Fibroblast of lung (primary cell): ENCODE measurements at regions not wholly inside any gene's neighbourhood (a gene's known extent, or its start where the extent isn't known, plus 50 kb on each side); places are given as distances from the start of the nearest gene placed in this dataset.
"Not testable (repeated sequence)": the region's sequence is repeated elsewhere in the genome, so short reads cannot be mapped to it uniquely, and the experiment has no call there.

ENCODE experiments used
- DNase-seq, 2 donors: peaks; one replicate each; pipeline versions ENCODE4 v3.0.0 to v3.0.0-alpha.2; 2010; ENCODE audit warnings: low read depth in 2 of 2
- H2AFZ ChIP-seq: 2 replicates; pipeline ENCODE4 v1.5.1; 2012; ENCODE audit warnings: low read length, control low read depth, inconsistent platforms
- H3K27ac ChIP-seq: 2 replicates; pipeline ENCODE4 v1.5.1; 2011; ENCODE audit warnings: low read length, control low read depth; ENCODE audit not compliant: insufficient read depth
- H3K27me3 ChIP-seq: 2 replicates; pipeline ENCODE4 v1.5.1; 2011; ENCODE audit warnings: mild to moderate bottlenecking, low read length; ENCODE audit not compliant: control insufficient read depth, insufficient read depth
- H3K36me3 ChIP-seq: 2 replicates; pipeline ENCODE4 v1.5.1; 2011; ENCODE audit warnings: low read length; ENCODE audit not compliant: control insufficient read depth, insufficient read depth
- H3K4me1 ChIP-seq: 2 replicates; pipeline ENCODE4 v1.5.1; 2011; ENCODE audit warnings: low read length; ENCODE audit not compliant: control insufficient read depth, insufficient read depth; ENCODE audit errors: extremely low read depth
- H3K4me2 ChIP-seq: 2 replicates; pipeline ENCODE4 v1.5.1; 2011; ENCODE audit warnings: low read length, control low read depth; ENCODE audit not compliant: insufficient read depth; ENCODE audit errors: extremely low read depth
- H3K4me3 ChIP-seq, 4 experiments: fragments of 200-600 bp in 1 of 4; sonication (generic) in 1 of 4; replicated peaks in 1 of 4; 2 replicates each; pipeline ENCODE4 v1.5.1; 2011 to 2016; ENCODE audit warnings: low read length in 4 of 4, low read depth in 3 of 4, mild to moderate bottlenecking in 3 of 4, control low read depth in 2 of 4, inconsistent platforms in 1 of 4, mixed read lengths in 1 of 4; ENCODE audit not compliant: insufficient read depth in 1 of 4; ENCODE audit errors: control extremely low read depth in 1 of 4
- H3K79me2 ChIP-seq: 2 replicates; pipeline ENCODE4 v1.5.1; 2012; ENCODE audit warnings: mild to moderate bottlenecking, low read length, inconsistent platforms; ENCODE audit not compliant: control insufficient read depth, insufficient read depth
- H3K9ac ChIP-seq: 2 replicates; pipeline ENCODE4 v1.5.1; 2011; ENCODE audit warnings: mild to moderate bottlenecking, low read length, control low read depth; ENCODE audit not compliant: insufficient read depth
- H3K9me3 ChIP-seq: 2 replicates; pipeline ENCODE4 v1.5.1; 2012; ENCODE audit warnings: low read depth, low read length; ENCODE audit not compliant: control insufficient read depth, insufficient read depth
- H4K20me1 ChIP-seq: 2 replicates; pipeline ENCODE4 v1.5.1; 2011; ENCODE audit warnings: low read length; ENCODE audit not compliant: control insufficient read depth, insufficient read depth; ENCODE audit errors: extremely low read depth
- CTCF ChIP-seq, 2 donors: IDR thresholded peaks in 1 of 2; conservative IDR thresholded peaks in 1 of 2; 1 replicate in 1 of 2; 2 replicates in 1 of 2; pipeline ENCODE4 v1.5.1; 2011 to 2012; ENCODE audit warnings: low read length in 2 of 2, control low read depth in 1 of 2, inconsistent platforms in 1 of 2, low read depth in 1 of 2, mild to moderate bottlenecking in 1 of 2
- EZH2 ChIP-seq: IDR thresholded peaks from 2 replicates; pipeline ENCODE4 v1.5.1; 2012; ENCODE audit warnings: low read length, control low read depth, mild to moderate bottlenecking; ENCODE audit errors: missing control alignments

- Histone ChIP-seq H4K20me1 (no peaks in the 10 kb centered on the region), H3K79me2 (no peaks in the 10 kb centered on the region), H3K4me1 (no peaks in the 10 kb centered on the region), H3K27me3 (no peaks in the 10 kb centered on the region), H3K36me3 (no peaks in the 10 kb centered on the region), H3K4me2 (no peak overlapping the region), H3K9ac (no peak overlapping the region), H3K9me3 (no peaks in the 10 kb centered on the region), H3K4me3 (no peak overlapping the region), H2AFZ (no peak overlapping the region), H3K27ac (no peak overlapping the region)
- DNase-seq = peak; percentile 40 to 88
- TF ChIP-seq CTCF (conservative IDR thresholded peaks at IDR 0.05 in 1 of 2, IDR thresholded peaks at IDR 0.05 in 1 of 2; ENCODE audit: low read depth in 1 of 2, low read length in 2 of 2) (no peak), EZH2 (no peak)
Observed at GRCh38 chr4:128424527-128425497, 137.2 kb upstream of the PGRMC2 start.

- H3K9me3 ChIP-seq, H3K4me3 ChIP-seq, H3K27ac ChIP-seq, H2AFZ ChIP-seq, H3K27me3 ChIP-seq, H3K79me2 ChIP-seq, H3K9ac ChIP-seq, H3K4me1 ChIP-seq, H3K4me2 ChIP-seq, DNase-seq, H3K36me3 ChIP-seq, H4K20me1 ChIP-seq: not testable (repeated sequence)
Observed at GRCh38 chr4:128422296-128422695, 134.7 kb upstream of the PGRMC2 start.

GRCh38 chr4:128416921-128417320 lies 129.3 kb upstream of the PGRMC2 start:
- Histone ChIP-seq H3K4me2 (no peak overlapping the region), H3K4me3 (no peak overlapping the region), H4K20me1 (no peaks in the 10 kb centered on the region), H3K9ac (no peak overlapping the region), H3K79me2 (no peaks in the 10 kb centered on the region), H3K4me1 (no peaks in the 10 kb centered on the region), H3K27ac (no peak overlapping the region), H3K27me3 (no peaks in the 10 kb centered on the region), H2AFZ (peak overlapping the region; percentile 58), H3K9me3 (no peaks in the 10 kb centered on the region), H3K36me3 (no peaks in the 10 kb centered on the region)
- DNase-seq = peak; percentile 6 to 12
- TF ChIP-seq EZH2 = no peak
- TF ChIP-seq CTCF (conservative IDR thresholded peaks at IDR 0.05 in 1 of 2, IDR thresholded peaks at IDR 0.05 in 1 of 2; ENCODE audit: low read depth in 1 of 2, low read length in 2 of 2) = no peak
